ENCODE measurements at regions not wholly inside any gene's neighbourhood (a gene's known extent, or its start where the extent isn't known, plus 50 kb on each side); places are given as distances from the start of the nearest gene placed in this dataset.

DNA sequence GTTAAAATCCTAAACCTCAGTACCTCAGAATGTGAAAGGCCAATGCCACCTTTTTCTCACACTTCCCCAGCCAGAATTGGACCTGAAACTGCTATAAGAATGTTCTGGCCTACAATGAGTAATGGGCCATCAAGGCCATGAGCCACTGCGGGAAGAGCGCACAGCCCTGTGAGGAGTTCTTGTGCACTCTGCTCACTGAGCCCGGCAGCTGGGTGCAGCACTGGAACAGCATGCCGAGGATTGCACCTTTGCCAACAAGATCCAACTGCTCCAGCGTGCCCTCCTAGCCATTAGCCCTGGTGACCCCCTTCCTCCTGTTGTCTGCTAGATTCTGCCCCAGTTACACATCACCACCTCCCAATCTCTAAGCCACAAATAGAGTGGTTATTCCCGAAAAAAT lies 758.1 kb downstream of the PRELID2 start:
- no peak for TF ChIP-seq POLR2A (IDR thresholded peaks at IDR 0.05; ENCODE audit: low read length)
- no peak for TF ChIP-seq GATA1 (IDR thresholded peaks at IDR 0.05; ENCODE audit: low read depth, low read length)
